Panc1 (cell line): ENCODE measurements at regions not wholly inside any gene's neighbourhood (a gene's known extent, or its start where the extent isn't known, plus 50 kb on each side); places are given as distances from the start of the nearest gene placed in this dataset.

Experiments used
- ATAC-seq: fragments of 200-7000 bp; cut with Tn5 transposase; 2 replicates; pipeline ENCODE4 v1.9.1; 2020; ENCODE audit warnings: mild to moderate bottlenecking, moderate library complexity
- BruUV-seq: library from RNA; stranded (reverse); fragments of 400-500 nt; replicated peaks from 2 replicates; lab custom pipeline; 2021; lab: Mats Ljungman, UMichigan
- CTCF ChIA-PET: fragments of 300-600 bp; sonication (Branson Sonifier 250); formaldehyde crosslinking; loops from one replicate; lab custom pipeline; 2022; ENCODE audit warnings: antibody characterized with exemption; lab: Charles Lee
- POLR2A ChIA-PET: fragments of 300-600 bp; sonication (Branson Sonifier 250); formaldehyde crosslinking; loops from one replicate; lab custom pipeline; 2022; ENCODE audit warnings: antibody characterized with exemption; lab: Charles Lee
- DNase-seq: peaks from one replicate; pipeline ENCODE4 v3.0.0-alpha.2; 2010; ENCODE audit warnings: low read depth, low spot score
- H3K27ac ChIP-seq: 2 replicates; pipeline ENCODE4 v1.5.1; 2011; ENCODE audit warnings: mild to moderate bottlenecking, low read length, inconsistent platforms
- H3K27me3 ChIP-seq: fragments of 200-500 bp; sonication (Bioruptor generic); 2 replicates; pipeline ENCODE4 v1.6.0; 2014; ENCODE audit warnings: low read length, inconsistent platforms; ENCODE audit not compliant: control insufficient read depth, insufficient read depth
- H3K36me3 ChIP-seq: fragments of 200-500 bp; sonication (Bioruptor generic); 2 replicates; pipeline ENCODE4 v1.5.1; 2014; ENCODE audit warnings: inconsistent platforms, mild to moderate bottlenecking, low read length, moderate library complexity; ENCODE audit not compliant: control insufficient read depth, insufficient read depth
- H3K4me1 ChIP-seq: 2 replicates; pipeline ENCODE4 v1.5.1; 2011; ENCODE audit warnings: inconsistent platforms, mild to moderate bottlenecking, low read length, moderate library complexity; ENCODE audit not compliant: control insufficient read depth, insufficient read depth
- H3K4me3 ChIP-seq, 2 experiments: 2 replicates each; pipeline ENCODE4 v1.5.1; 2011 to 2012; ENCODE audit warnings: low read depth in 2 of 2, low read length in 2 of 2, mild to moderate bottlenecking in 2 of 2, inconsistent platforms in 1 of 2, moderate library complexity in 1 of 2
- H3K9me3 ChIP-seq: fragments of 200-500 bp; sonication (Bioruptor generic); 2 replicates; pipeline ENCODE4 v1.5.1; 2014; ENCODE audit warnings: low read depth, mild to moderate bottlenecking, inconsistent platforms, low read length, moderate library complexity; ENCODE audit not compliant: control insufficient read depth, insufficient read depth
- CTCF ChIP-seq: fragments of 450-650 bp; IDR thresholded peaks from 2 replicates; pipeline ENCODE4 v1.5.1; 2017; ENCODE audit warnings: mild to moderate bottlenecking
- POLR2AphosphoS5 ChIP-seq: IDR thresholded peaks from 2 replicates; pipeline ENCODE4 v1.6.1; 2012; ENCODE audit warnings: mild to moderate bottlenecking, low read depth, low read length, moderate library complexity
- REST ChIP-seq, 2 experiments: IDR thresholded peaks; 2 replicates each; pipeline ENCODE4 v1.6.1; 2011 to 2012; ENCODE audit warnings: low read depth in 2 of 2, control low read depth in 1 of 2, low read length in 1 of 2, mild to moderate bottlenecking in 1 of 2, moderate library complexity in 1 of 2; ENCODE audit not compliant: insufficient read depth in 1 of 2
- SIN3A ChIP-seq: IDR thresholded peaks from 2 replicates; pipeline ENCODE4 v1.6.1; 2012; ENCODE audit warnings: low read depth, mild to moderate bottlenecking, low read length, moderate library complexity, borderline replicate concordance; ENCODE audit not compliant: insufficient read depth
- TCF7L2 ChIP-seq: IDR thresholded peaks from 2 replicates; pipeline ENCODE4 v1.6.1; 2011; ENCODE audit warnings: mild to moderate bottlenecking, low read depth, low read length, inconsistent platforms
- in situ Hi-C: cut with HindIII; loops from 2 replicates; pipeline ENCODE4 v1.10.0; 2016; ENCODE audit warnings: low sequenced_read_pairs, low pct_unique_long_range_greater_than_20kb
- intact Hi-C: fragments of 100-400 bp; cut with micrococcal nuclease; formaldehyde crosslinking; loops from one replicate; pipeline ENCODE4 v1.10.0; 2022; ENCODE audit not compliant: unreplicated experiment

- no peak for ATAC-seq
- in situ Hi-C loops (no loop called here), intact Hi-C loops (no loop called here)
- ChIA-PET CTCF (no interaction called here), POLR2A (no interaction called here)
- no peak for DNase-seq
- no TSS peak for BruUV-seq
- Histone ChIP-seq H3K4me1 (no peaks in the 10 kb centered on the region), H3K27ac (no peak overlapping the region), H3K9me3 (no peaks in the 10 kb centered on the region), H3K36me3 (no peaks in the 10 kb centered on the region), H3K27me3 (no peaks in the 10 kb centered on the region; the same call in 1 of the 2 replicates), H3K4me3 (no peak overlapping the region)
- no peak for TF ChIP-seq TCF7L2
- no peak for TF ChIP-seq POLR2AphosphoS5
- TF ChIP-seq SIN3A, result no peak
- no peak for TF ChIP-seq CTCF
- TF ChIP-seq REST (IDR thresholded peaks at IDR 0.05; ENCODE audit: insufficient read depth in 1 of 2, low read depth in 2 of 2, low read length in 1 of 2), result no peak
Measured at GRCh38 chr20:56160956-56161355, 87.6 kb upstream of the MC3R start.

- Histone ChIP-seq H3K4me3 (no peak overlapping the region), H3K9me3 (no peaks in the 10 kb centered on the region), H3K27me3 (no peaks in the 10 kb centered on the region; the same call in 1 of the 2 replicates), H3K36me3 (no peaks in the 10 kb centered on the region), H3K4me1 (no peaks in the 10 kb centered on the region), H3K27ac (no peak overlapping the region)
- no peak for TF ChIP-seq TCF7L2
- no peak for TF ChIP-seq REST (IDR thresholded peaks at IDR 0.05; ENCODE audit: insufficient read depth in 1 of 2, low read depth in 2 of 2, low read length in 1 of 2)
- no peak for TF ChIP-seq CTCF
- TF ChIP-seq SIN3A, result no peak
- no peak for TF ChIP-seq POLR2AphosphoS5
- intact Hi-C loops (no loop called here), in situ Hi-C loops (no loop called here)
- no peak for DNase-seq
- ChIA-PET CTCF (no interaction called here), POLR2A (no interaction called here)
- ATAC-seq, result no peak
- BruUV-seq, result no TSS peak
Measured at GRCh38 chr20:56163806-56164205, 84.7 kb upstream of the MC3R start.
